GM12875 (cell line): ENCODE measurements at regions not wholly inside any gene's neighbourhood (a gene's known extent, or its start where the extent isn't known, plus 50 kb on each side); places are given as distances from the start of the nearest gene placed in this dataset.
"Not testable (repeated sequence)": the region's sequence is repeated elsewhere in the genome, so short reads cannot be mapped to it uniquely, and the experiment has no call there.

Experiments used
- H3K4me3 ChIP-seq: one replicate; pipeline ENCODE4 v1.5.1; 2011; ENCODE audit warnings: low read depth, low read length, control low read depth
- CTCF ChIP-seq: IDR thresholded peaks from 2 replicates; pipeline ENCODE4 v1.5.1; 2011; ENCODE audit warnings: low read depth, mild to moderate bottlenecking, control low read depth, inconsistent platforms, low read length, moderate library complexity, borderline replicate concordance; ENCODE audit not compliant: insufficient read depth

GRCh38 chr6:86872810-86873209 lies 64.5 kb upstream of the HTR1E start:
- H3K4me3 ChIP-seq: not testable (repeated sequence)

DNA sequence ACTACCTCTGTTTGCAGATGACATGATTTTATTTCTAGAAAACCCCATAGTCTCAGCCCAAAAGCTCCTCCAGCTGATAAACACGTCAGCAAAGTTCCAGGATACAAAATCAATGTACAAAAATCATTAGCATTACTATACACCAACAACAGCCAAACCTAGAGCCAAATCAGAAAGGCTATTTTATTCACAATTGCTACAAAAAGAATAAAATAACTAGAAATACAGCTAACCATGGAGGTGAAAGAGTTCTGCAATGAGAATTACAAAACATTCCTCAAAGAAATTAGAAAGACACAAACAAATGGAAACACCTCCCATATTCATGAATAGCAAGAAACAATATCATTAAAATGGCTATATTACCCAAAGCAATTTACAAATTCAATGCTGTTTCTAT lies 65.6 kb upstream of the HTR1E start:
- no peak for TF ChIP-seq CTCF
- no peak overlapping the region for H3K4me3 ChIP-seq

GRCh38 chr6:86869500-86869899 lies 67.8 kb upstream of the HTR1E start:
- H3K4me3 ChIP-seq: no peak overlapping the region
- no peak for TF ChIP-seq CTCF

- H3K4me3 ChIP-seq: no peak overlapping the region
- TF ChIP-seq CTCF: no peak
Observed at GRCh38 chr6:86859513-86859912, 77.8 kb upstream of the HTR1E start.

DNA sequence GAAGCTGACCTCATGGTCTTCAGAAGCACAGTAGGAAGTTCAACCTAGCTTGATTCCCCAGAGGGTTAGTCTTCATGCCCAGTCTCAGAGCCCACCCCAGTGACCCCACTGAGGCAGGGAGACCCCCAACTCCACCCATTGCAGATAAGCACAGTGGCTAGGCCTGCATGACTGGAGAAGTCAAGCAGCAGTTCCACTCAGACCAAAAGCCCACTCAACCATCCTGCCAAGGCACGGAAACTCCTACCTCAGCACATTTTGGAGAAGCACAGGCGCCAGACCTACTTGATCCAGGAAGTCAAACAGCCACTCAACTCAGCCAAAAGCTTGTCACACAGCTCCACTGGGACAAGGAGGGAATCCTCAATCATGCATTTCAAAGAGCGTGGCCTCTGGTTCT lies 78.4 kb upstream of the HTR1E start:
- TF ChIP-seq CTCF: no peak
- H3K4me3 ChIP-seq: no peak overlapping the region

GRCh38 chr6:86857783-86858182 lies 79.5 kb upstream of the HTR1E start:
- no peak overlapping the region for H3K4me3 ChIP-seq
- TF ChIP-seq CTCF: no peak

DNA sequence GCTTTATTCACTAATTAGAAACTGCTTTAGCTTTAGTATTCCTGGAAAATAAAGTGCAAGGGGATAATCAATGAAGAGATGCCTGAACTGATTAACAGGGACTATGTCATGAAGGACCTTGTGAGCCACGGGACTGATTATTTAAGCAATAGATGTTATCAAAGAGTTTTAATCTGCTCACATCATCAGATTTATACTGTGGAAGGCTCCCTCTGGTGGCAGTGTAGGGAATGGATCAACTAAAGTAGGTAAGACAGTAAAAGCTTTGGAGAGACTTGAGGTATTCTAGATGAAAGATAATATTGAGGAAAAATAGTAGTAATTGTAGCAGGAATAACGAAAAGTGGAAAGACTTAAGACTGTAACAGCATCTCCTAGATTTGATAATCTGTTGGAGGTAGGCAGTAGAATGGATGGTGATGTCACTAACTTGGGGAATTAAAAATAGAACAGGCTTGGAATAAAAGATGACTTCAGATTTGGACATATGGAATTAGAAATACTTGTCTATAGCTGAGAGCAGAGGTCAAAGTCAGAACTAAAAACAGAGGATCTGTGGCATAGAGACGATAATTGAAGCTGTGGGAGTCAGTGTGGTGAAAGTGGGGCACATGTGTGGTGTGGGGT lies 80.3 kb upstream of the HTR1E start:
- peak; percentile 60; the same call in 1 of the 2 replicates for TF ChIP-seq CTCF
- no peak overlapping the region for H3K4me3 ChIP-seq

- no peak overlapping the region for H3K4me3 ChIP-seq
- TF ChIP-seq CTCF: no peak
Observed at GRCh38 chr6:86856379-86856778, 80.9 kb upstream of the HTR1E start.
